ENCODE measurements at regions not wholly inside any gene's neighbourhood (a gene's known extent, or its start where the extent isn't known, plus 50 kb on each side); places are given as distances from the start of the nearest gene placed in this dataset.

DNA sequence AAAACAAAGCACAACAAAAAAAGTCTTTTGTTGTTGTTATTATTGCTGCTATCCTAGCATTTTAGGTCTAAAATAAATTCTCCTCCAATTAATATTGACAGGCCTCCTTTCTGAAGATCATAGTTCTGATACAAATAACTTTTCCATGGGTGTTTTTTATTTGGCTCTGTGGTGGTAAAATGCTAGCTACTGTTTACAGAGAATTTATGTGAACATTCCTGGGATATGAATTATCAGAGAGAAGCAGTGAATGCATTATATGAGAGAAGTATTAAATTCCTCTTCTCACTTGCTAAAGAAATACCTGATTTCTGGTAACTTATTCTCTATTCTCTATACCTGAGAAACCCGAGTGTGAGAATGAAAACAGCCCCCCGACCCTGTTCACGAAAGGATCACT lies 57.5 kb upstream of the TMCO5A start:
- TF ChIP-seq EP300 (IDR thresholded peaks at IDR 0.05) (no peak), POLR2A (IDR thresholded peaks at IDR 0.05; ENCODE audit: low read depth) (no peak), CTCF (IDR thresholded peaks at IDR 0.05) (no peak)
